HG03175 (cell line): ENCODE measurements at regions not wholly inside any gene's neighbourhood (a gene's known extent, or its start where the extent isn't known, plus 50 kb on each side); places are given as distances from the start of the nearest gene placed in this dataset.
"Not testable (repeated sequence)": the region's sequence is repeated elsewhere in the genome, so short reads cannot be mapped to it uniquely, and the experiment has no call there.

Experiments
- ATAC-seq: cut with Tn5 transposase; IDR thresholded peaks from one replicate; pipeline ENCODE4 v1.9.1; 2021; ENCODE audit warnings: mild to moderate bottlenecking, moderate library complexity; ENCODE audit not compliant: unreplicated experiment

GRCh38 chr4:189206953-189207352, 733.7 kb upstream of the FRG1 start:
- ATAC-seq, result no peak

GRCh38 chr4:189207872-189208271, 732.8 kb upstream of the FRG1 start:
- ATAC-seq, result no peak

- ATAC-seq, result no peak
Observed at GRCh38 chr4:189215574-189215973, 725.1 kb upstream of the FRG1 start.

GRCh38 chr4:189221691-189222090, 719.0 kb upstream of the FRG1 start:
- ATAC-seq, result no peak

GRCh38 chr4:189228726-189229125, 711.9 kb upstream of the FRG1 start:
- ATAC-seq, result no peak

- ATAC-seq, result no peak
Observed at GRCh38 chr4:189232274-189232673, 708.4 kb upstream of the FRG1 start.

GRCh38 chr4:189233754-189234153, 706.9 kb upstream of the FRG1 start:
- not testable (repeated sequence) for ATAC-seq

GRCh38 chr4:189234948-189235347, 705.7 kb upstream of the FRG1 start:
- ATAC-seq, result not testable (repeated sequence)

GRCh38 chr4:189235599-189235998, 705.1 kb upstream of the FRG1 start:
- no peak for ATAC-seq

GRCh38 chr4:189236321-189236720, 704.4 kb upstream of the FRG1 start:
- not testable (repeated sequence) for ATAC-seq

- no peak for ATAC-seq
Observed at GRCh38 chr4:189237340-189237739, 703.3 kb upstream of the FRG1 start.

- ATAC-seq, result no peak
Observed at GRCh38 chr4:189255636-189256035, 685.0 kb upstream of the FRG1 start.

GRCh38 chr4:189261475-189261874, 679.2 kb upstream of the FRG1 start:
- ATAC-seq, result no peak

GRCh38 chr4:189265515-189265914, 675.2 kb upstream of the FRG1 start:
- ATAC-seq, result no peak

GRCh38 chr4:189267312-189267965, 673.2 kb upstream of the FRG1 start:
- no peak for ATAC-seq

GRCh38 chr4:189278597-189279165, 662.0 kb upstream of the FRG1 start:
- no peak for ATAC-seq

GRCh38 chr4:189279188-189279587, 661.5 kb upstream of the FRG1 start:
- no peak for ATAC-seq

- ATAC-seq, result no peak
Observed at GRCh38 chr4:189285377-189285776, 655.3 kb upstream of the FRG1 start.

- no peak for ATAC-seq
Observed at GRCh38 chr4:189291939-189292338, 648.7 kb upstream of the FRG1 start.

- no peak for ATAC-seq
Observed at GRCh38 chr4:189293459-189293858, 647.2 kb upstream of the FRG1 start.

- ATAC-seq, result no peak
Observed at GRCh38 chr4:189294574-189294973, 646.1 kb upstream of the FRG1 start.

GRCh38 chr4:189299706-189300105, 641.0 kb upstream of the FRG1 start:
- no peak for ATAC-seq

GRCh38 chr4:189301692-189302091, 639.0 kb upstream of the FRG1 start:
- ATAC-seq, result no peak
